Spleen (tissue), 7 donors: ENCODE measurements at regions not wholly inside any gene's neighbourhood (a gene's known extent, or its start where the extent isn't known, plus 50 kb on each side); places are given as distances from the start of the nearest gene placed in this dataset.

Experiments used
- POLR2A ChIP-seq, 3 donors: fragments of 450-650 bp; IDR thresholded peaks; one replicate each; pipeline ENCODE4 v1.5.1; 2017; ENCODE audit warnings: antibody characterized with exemption in 3 of 3, mild to moderate bottlenecking in 1 of 3
- POLR2AphosphoS5 ChIP-seq, 3 donors: sonication (generic); formaldehyde crosslinking; IDR thresholded peaks; one replicate each; pipeline ENCODE4 v1.5.1; 2017; ENCODE audit warnings: antibody characterized with exemption in 3 of 3
- TF ChIP-seq, protein P1 (sequence below), 11 experiments: fragments of 200-600 bp in 7 of 11; fragments of 450-650 bp in 4 of 11; sonication (generic) in 4 of 11; IDR thresholded peaks in 8 of 11; conservative IDR thresholded peaks in 3 of 11; 1 replicate in 7 of 11; 2 replicates in 4 of 11; pipeline versions ENCODE4 v1.4.0 to v1.8.0; 2016 to 2021; ENCODE audit warnings: antibody characterized with exemption in 11 of 11, inconsistent platforms in 4 of 11, mild to moderate bottlenecking in 1 of 11
- donor health status: DM: no; HTN: no; CAD: no; lungs with moderate emphysema.
- donor health status: DM: no; HTN: no; CAD: no.
- donor health status: DM: no; HTN: no; CAD: no.

GRCh38 chr15:95609096-95609495 is 721.4 kb upstream of the NR2F2 start:
- TF ChIP-seq, protein P1, sequence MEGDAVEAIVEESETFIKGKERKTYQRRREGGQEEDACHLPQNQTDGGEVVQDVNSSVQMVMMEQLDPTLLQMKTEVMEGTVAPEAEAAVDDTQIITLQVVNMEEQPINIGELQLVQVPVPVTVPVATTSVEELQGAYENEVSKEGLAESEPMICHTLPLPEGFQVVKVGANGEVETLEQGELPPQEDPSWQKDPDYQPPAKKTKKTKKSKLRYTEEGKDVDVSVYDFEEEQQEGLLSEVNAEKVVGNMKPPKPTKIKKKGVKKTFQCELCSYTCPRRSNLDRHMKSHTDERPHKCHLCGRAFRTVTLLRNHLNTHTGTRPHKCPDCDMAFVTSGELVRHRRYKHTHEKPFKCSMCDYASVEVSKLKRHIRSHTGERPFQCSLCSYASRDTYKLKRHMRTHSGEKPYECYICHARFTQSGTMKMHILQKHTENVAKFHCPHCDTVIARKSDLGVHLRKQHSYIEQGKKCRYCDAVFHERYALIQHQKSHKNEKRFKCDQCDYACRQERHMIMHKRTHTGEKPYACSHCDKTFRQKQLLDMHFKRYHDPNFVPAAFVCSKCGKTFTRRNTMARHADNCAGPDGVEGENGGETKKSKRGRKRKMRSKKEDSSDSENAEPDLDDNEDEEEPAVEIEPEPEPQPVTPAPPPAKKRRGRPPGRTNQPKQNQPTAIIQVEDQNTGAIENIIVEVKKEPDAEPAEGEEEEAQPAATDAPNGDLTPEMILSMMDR (IDR thresholded peaks at IDR 0.05 in 8 of 11, conservative IDR thresholded peaks at IDR 0.05 in 3 of 11) = no peak
- TF ChIP-seq POLR2AphosphoS5 (IDR thresholded peaks at IDR 0.05) (no peak), POLR2A (IDR thresholded peaks at IDR 0.05) (no peak)
